CD14-positive monocyte (primary cell): ENCODE measurements at regions not wholly inside any gene's neighbourhood (a gene's known extent, or its start where the extent isn't known, plus 50 kb on each side); places are given as distances from the start of the nearest gene placed in this dataset.

Source experiments
- DNase-seq, 3 donors: peaks; one replicate each; pipeline ENCODE4 v3.0.0-alpha.2; 2011 to 2022
- H2AFZ ChIP-seq: 2 replicates; pipeline ENCODE4 v1.6.0; 2012; ENCODE audit warnings: mild to moderate bottlenecking, low read depth, low read length, inconsistent platforms; ENCODE audit not compliant: insufficient read depth, poor library complexity, severe bottlenecking
- H3K27ac ChIP-seq, 2 donors: 1 replicate in 1 of 2; 2 replicates in 1 of 2; pipeline ENCODE4 v1.5.1; 2012 to 2013; ENCODE audit warnings: low read length in 2 of 2, control low read depth in 1 of 2, inconsistent platforms in 1 of 2, low read depth in 1 of 2, mild to moderate bottlenecking in 1 of 2
- H3K27me3 ChIP-seq, 2 donors: one replicate each; pipeline versions ENCODE4 v1.6.0 to v1.6.1; 2011 to 2013; ENCODE audit warnings: low read length in 2 of 2; ENCODE audit not compliant: control insufficient read depth in 2 of 2, insufficient read depth in 2 of 2
- H3K36me3 ChIP-seq, 2 donors: replicated peaks in 1 of 2; 1 replicate in 1 of 2; 2 replicates in 1 of 2; pipeline versions ENCODE4 v1.5.1 to v1.6.1; 2012 to 2013; ENCODE audit warnings: low read length in 2 of 2, control low read depth in 1 of 2, inconsistent platforms in 1 of 2, mild to moderate bottlenecking in 1 of 2; ENCODE audit not compliant: insufficient read depth in 2 of 2, control insufficient read depth in 1 of 2
- H3K4me1 ChIP-seq, 2 donors: 1 replicate in 1 of 2; 2 replicates in 1 of 2; pipeline versions ENCODE4 v1.5.1 to v1.6.1; 2012 to 2013; ENCODE audit warnings: low read length in 2 of 2, control low read depth in 1 of 2, inconsistent platforms in 1 of 2, mild to moderate bottlenecking in 1 of 2, moderate library complexity in 1 of 2; ENCODE audit not compliant: insufficient read depth in 2 of 2, control insufficient read depth in 1 of 2
- H3K4me2 ChIP-seq: replicated peaks from 2 replicates; pipeline ENCODE3; 2012; ENCODE audit warnings: low read length, moderate library complexity, mild to moderate bottlenecking; ENCODE audit not compliant: poor library complexity, severe bottlenecking; ENCODE audit errors: extremely low read depth
- H3K4me3 ChIP-seq, 3 experiments: fragments of 200-600 bp in 1 of 3; sonication (generic) in 1 of 3; replicated peaks in 1 of 3; 1 replicate in 2 of 3; 2 replicates in 1 of 3; pipeline ENCODE4 v1.5.1; 2011 to 2013; ENCODE audit warnings: low read length in 3 of 3, mild to moderate bottlenecking in 3 of 3, control low read depth in 2 of 3, low read depth in 2 of 3, inconsistent platforms in 1 of 3, moderate library complexity in 1 of 3
- H3K79me2 ChIP-seq: 2 replicates; pipeline ENCODE4 v1.6.0; 2012; ENCODE audit warnings: mild to moderate bottlenecking, control low read depth, inconsistent platforms, low read length, moderate library complexity; ENCODE audit not compliant: insufficient read depth
- H3K9ac ChIP-seq: 2 replicates; pipeline ENCODE4 v1.6.0; 2017; ENCODE audit warnings: low read length, mild to moderate bottlenecking; ENCODE audit not compliant: insufficient read depth, poor library complexity, severe bottlenecking
- H3K9me3 ChIP-seq, 2 donors: replicated peaks in 1 of 2; 1 replicate in 1 of 2; 2 replicates in 1 of 2; pipeline versions ENCODE4 v1.5.1 to v1.6.1; 2012 to 2013; ENCODE audit warnings: low read length in 2 of 2, control low read depth in 1 of 2; ENCODE audit not compliant: control insufficient read depth in 1 of 2, insufficient read depth in 1 of 2
- H4K20me1 ChIP-seq: 2 replicates; pipeline ENCODE4 v1.6.0; 2012; ENCODE audit warnings: mild to moderate bottlenecking, low read length, control low read depth, moderate library complexity; ENCODE audit not compliant: insufficient read depth
- H3K27ac Mint-ChIP-seq, 7 donors: one replicate each; pipeline ENCODE4 v1.8.0; 2020; ENCODE audit warnings: mild to moderate bottlenecking in 7 of 7, mixed read lengths in 7 of 7, moderate library complexity in 6 of 7, inconsistent platforms in 2 of 7
- H3K27me3 Mint-ChIP-seq, 3 donors: one replicate each; pipeline ENCODE4 v1.8.0; 2021 to 2022; ENCODE audit warnings: low read depth in 3 of 3, mild to moderate bottlenecking in 3 of 3, mixed read lengths in 3 of 3, moderate library complexity in 3 of 3, inconsistent platforms in 1 of 3
- H3K36me3 Mint-ChIP-seq, 2 donors: one replicate each; pipeline ENCODE4 v1.8.0; 2020; ENCODE audit warnings: mixed read lengths in 2 of 2, inconsistent platforms in 1 of 2, mild to moderate bottlenecking in 1 of 2
- H3K4me1 Mint-ChIP-seq: one replicate; pipeline ENCODE4 v1.8.0; 2020; ENCODE audit warnings: mild to moderate bottlenecking, mixed read lengths
- H3K4me3 Mint-ChIP-seq, 2 donors: one replicate each; pipeline ENCODE4 v1.8.0; 2020; ENCODE audit warnings: mild to moderate bottlenecking in 2 of 2, mixed read lengths in 2 of 2, moderate library complexity in 1 of 2
- H3K9me3 Mint-ChIP-seq, 7 donors: one replicate each; pipeline ENCODE4 v1.8.0; 2020 to 2022; ENCODE audit warnings: mixed read lengths in 7 of 7, mild to moderate bottlenecking in 6 of 7, moderate library complexity in 6 of 7, inconsistent platforms in 2 of 7
- WGBS: methylation state at CpG from one replicate; pipeline ENCODE4 v1.1.5; 2013; ENCODE audit warnings: missing lambda C conversion rate; ENCODE audit not compliant: insufficient coverage; 5-methylcytosine and 5-hydroxymethylcytosine counted together
- intact Hi-C, 2 donors: fragments of 100-400 bp; cut with micrococcal nuclease; formaldehyde crosslinking; loops; one replicate each; pipeline versions ENCODE4 v1.15.0 to v1.15.1; 2023
- TF ChIP-seq, protein P1 (sequence below): fragments of 200-600 bp; IDR thresholded peaks from one replicate; pipeline ENCODE4 v1.8.0; 2022; ENCODE audit warnings: antibody characterized with exemption, mild to moderate bottlenecking

DNA sequence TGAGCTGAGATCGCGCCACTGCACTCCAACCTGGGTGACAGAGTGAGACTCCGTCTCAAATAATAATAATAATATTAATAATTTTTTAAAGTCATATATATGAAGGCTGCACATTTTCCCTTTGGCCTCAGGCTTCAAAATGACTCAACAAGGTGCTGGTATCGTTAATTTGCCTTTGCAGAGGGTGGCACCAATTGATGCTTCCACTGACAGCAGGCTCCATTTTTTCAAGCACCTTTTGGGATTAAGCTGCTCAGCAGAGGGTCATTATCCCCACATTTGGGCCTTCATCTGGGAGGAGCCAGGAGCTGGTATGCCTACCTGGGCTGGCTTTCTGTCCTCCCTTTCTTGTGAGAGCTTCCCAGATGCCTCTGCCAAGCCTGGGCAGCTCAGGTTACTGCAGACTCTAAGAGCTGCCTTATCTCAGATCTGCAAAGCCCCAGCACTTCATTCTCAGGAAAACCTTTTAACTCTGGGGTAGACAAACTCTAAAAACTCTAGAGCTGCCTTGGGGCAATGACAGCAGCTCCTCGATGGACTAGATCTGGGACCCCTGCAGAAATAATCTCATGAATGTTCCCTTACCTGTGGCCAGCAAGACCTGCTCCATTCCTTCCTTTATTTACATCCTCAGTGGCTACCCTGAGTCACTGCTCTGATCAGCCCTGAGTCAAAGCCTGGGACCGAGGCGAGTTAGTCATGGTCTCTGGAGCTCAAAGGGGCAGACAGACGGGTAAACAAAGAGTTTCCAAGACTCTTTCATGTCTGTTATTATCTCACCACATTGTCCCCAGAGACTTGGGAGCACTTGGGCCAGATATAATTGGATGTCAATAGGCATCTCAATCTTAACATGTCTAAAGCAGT is 80.0 kb upstream of the EYA2 start:
- intact Hi-C loops: no loop called here
- no peak for DNase-seq
- Histone ChIP-seq H3K4me2 (no peak overlapping the region), H3K9ac (no peak overlapping the region), H4K20me1 (no peaks in the 10 kb centered on the region), H3K4me3 (no peak overlapping the region), H3K4me1 (no peaks in the 10 kb centered on the region), H3K9me3 (no peaks in the 10 kb centered on the region), H3K79me2 (no peaks in the 10 kb centered on the region), H3K36me3 (no peaks in the 10 kb centered on the region), H3K27ac (no peak overlapping the region), H3K27me3 (peaks cover 25 to 33% of the 10 kb centered on the region in 2 donors), H2AFZ (no peak overlapping the region)
- 30% methylated on average over 3 of the region's 8 CpGs for WGBS
- Mint-ChIP-seq H3K27me3 (peaks cover 35 to 48% (median 43%) of the 10 kb centered on the region in 3 donors), H3K27ac (no peak overlapping the region), H3K36me3 (no peaks in the 10 kb centered on the region), H3K4me1 (no peaks in the 10 kb centered on the region), H3K4me3 (no peak overlapping the region), H3K9me3 (peaks cover 0 to 2% (median 0%) of the 10 kb centered on the region in 7 donors)
- TF ChIP-seq, protein P1, sequence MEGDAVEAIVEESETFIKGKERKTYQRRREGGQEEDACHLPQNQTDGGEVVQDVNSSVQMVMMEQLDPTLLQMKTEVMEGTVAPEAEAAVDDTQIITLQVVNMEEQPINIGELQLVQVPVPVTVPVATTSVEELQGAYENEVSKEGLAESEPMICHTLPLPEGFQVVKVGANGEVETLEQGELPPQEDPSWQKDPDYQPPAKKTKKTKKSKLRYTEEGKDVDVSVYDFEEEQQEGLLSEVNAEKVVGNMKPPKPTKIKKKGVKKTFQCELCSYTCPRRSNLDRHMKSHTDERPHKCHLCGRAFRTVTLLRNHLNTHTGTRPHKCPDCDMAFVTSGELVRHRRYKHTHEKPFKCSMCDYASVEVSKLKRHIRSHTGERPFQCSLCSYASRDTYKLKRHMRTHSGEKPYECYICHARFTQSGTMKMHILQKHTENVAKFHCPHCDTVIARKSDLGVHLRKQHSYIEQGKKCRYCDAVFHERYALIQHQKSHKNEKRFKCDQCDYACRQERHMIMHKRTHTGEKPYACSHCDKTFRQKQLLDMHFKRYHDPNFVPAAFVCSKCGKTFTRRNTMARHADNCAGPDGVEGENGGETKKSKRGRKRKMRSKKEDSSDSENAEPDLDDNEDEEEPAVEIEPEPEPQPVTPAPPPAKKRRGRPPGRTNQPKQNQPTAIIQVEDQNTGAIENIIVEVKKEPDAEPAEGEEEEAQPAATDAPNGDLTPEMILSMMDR: no peak

DNA sequence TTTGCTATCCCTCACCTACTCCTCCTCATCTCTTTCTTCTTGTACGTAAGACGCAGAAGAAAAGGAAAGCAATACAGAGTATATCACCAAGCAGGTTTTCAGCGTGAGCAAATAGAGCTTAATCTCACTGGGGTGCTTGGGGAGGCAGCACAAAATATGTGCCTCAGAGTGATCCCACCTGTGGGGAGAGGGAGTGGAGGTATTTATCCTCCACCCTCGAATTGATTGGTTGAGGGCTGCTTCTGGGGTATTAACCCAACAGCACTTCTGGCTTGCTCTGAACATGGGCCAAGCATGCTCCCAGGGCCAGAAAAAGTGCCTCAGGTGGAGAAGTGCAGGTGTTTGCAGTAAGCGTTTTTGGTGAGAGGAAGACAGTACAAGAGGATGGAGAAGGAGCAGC is 78.5 kb upstream of the EYA2 start:
- Mint-ChIP-seq H3K36me3 (no peaks in the 10 kb centered on the region), H3K4me3 (no peak overlapping the region), H3K27ac (no peak overlapping the region), H3K9me3 (peaks cover 0 to 2% (median 0%) of the 10 kb centered on the region in 7 donors), H3K27me3 (peaks cover 26 to 38% (median 34%) of the 10 kb centered on the region in 3 donors), H3K4me1 (no peaks in the 10 kb centered on the region)
- H3K4me2 ChIP-seq: no peak overlapping the region
- H3K27ac ChIP-seq: no peak overlapping the region
- no peaks in the 10 kb centered on the region for H3K79me2 ChIP-seq
- no peaks in the 10 kb centered on the region for H3K4me1 ChIP-seq
- DNase-seq: no peak
- no peak overlapping the region for H3K4me3 ChIP-seq
- no peaks in the 10 kb centered on the region for H3K9me3 ChIP-seq
- no peaks in the 10 kb centered on the region for H4K20me1 ChIP-seq
- TF ChIP-seq, protein P1: no peak
- H3K27me3 ChIP-seq: peaks cover 14 to 19% of the 10 kb centered on the region in 2 donors
- no peak overlapping the region for H2AFZ ChIP-seq
- H3K36me3 ChIP-seq: no peaks in the 10 kb centered on the region
- 82% methylated on average over 2 of the region's 5 CpGs for WGBS
- intact Hi-C loops: no loop called here
- H3K9ac ChIP-seq: no peak overlapping the region
